ENCODE measurements at regions not wholly inside any gene's neighbourhood (a gene's known extent, or its start where the extent isn't known, plus 50 kb on each side); places are given as distances from the start of the nearest gene placed in this dataset.

- TF ChIP-seq GATA2 (IDR thresholded peaks at IDR 0.05; ENCODE audit: low read depth, low read length): no peak
- TF ChIP-seq GATA3 (IDR thresholded peaks at IDR 0.05; ENCODE audit: low read depth, low read length): no peak
Measured at GRCh38 chr15:77895742-77896141, 181.8 kb downstream of the TBC1D2B start.
